ENCODE measurements at regions not wholly inside any gene's neighbourhood (a gene's known extent, or its start where the extent isn't known, plus 50 kb on each side); places are given as distances from the start of the nearest gene placed in this dataset.

DNA sequence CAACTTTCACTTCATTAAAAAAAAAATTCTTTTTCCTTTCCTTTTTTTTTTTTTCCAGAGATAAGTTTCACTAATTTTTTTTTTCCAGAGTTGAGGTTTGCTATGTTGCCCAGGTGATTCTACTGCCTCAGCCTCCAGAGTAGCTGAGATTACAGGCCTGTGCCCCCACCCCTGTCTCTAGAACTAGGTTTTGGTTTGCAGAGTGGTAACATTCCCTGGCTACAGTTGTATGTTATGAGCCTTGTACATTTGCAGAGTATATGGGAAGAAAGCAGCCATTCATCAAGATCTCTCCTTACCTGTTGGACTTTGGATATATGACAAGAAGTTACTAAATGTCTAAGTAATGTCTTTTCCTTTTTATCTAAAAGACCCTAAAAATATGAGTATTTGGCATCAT, 298.4 kb downstream of the MYCN start:
- TF ChIP-seq, protein P1, sequence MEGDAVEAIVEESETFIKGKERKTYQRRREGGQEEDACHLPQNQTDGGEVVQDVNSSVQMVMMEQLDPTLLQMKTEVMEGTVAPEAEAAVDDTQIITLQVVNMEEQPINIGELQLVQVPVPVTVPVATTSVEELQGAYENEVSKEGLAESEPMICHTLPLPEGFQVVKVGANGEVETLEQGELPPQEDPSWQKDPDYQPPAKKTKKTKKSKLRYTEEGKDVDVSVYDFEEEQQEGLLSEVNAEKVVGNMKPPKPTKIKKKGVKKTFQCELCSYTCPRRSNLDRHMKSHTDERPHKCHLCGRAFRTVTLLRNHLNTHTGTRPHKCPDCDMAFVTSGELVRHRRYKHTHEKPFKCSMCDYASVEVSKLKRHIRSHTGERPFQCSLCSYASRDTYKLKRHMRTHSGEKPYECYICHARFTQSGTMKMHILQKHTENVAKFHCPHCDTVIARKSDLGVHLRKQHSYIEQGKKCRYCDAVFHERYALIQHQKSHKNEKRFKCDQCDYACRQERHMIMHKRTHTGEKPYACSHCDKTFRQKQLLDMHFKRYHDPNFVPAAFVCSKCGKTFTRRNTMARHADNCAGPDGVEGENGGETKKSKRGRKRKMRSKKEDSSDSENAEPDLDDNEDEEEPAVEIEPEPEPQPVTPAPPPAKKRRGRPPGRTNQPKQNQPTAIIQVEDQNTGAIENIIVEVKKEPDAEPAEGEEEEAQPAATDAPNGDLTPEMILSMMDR (IDR thresholded peaks at IDR 0.05; ENCODE audit: insufficient read depth, low read length, poor library complexity, severe bottlenecking) = no peak
- TF ChIP-seq EZH2phosphoT487 (conservative IDR thresholded peaks at IDR 0.05; ENCODE audit: low read length) = no peak
